ENCODE measurements at regions not wholly inside any gene's neighbourhood (a gene's known extent, or its start where the extent isn't known, plus 50 kb on each side); places are given as distances from the start of the nearest gene placed in this dataset.

- Mint-ChIP-seq H3K27me3 (ENCODE audit: unreplicated experiment) (no peaks in the 10 kb centered on the region), H3K4me1 (ENCODE audit: low read depth, unreplicated experiment) (no peaks in the 10 kb centered on the region), H3K9me3 (ENCODE audit: unreplicated experiment) (no peaks in the 10 kb centered on the region), H3K4me3 (ENCODE audit: unreplicated experiment) (no peak overlapping the region), H3K27ac (ENCODE audit: unreplicated experiment) (no peak overlapping the region), H3K36me3 (ENCODE audit: unreplicated experiment) (no peaks in the 10 kb centered on the region)
- TF ChIP-seq, protein P1, sequence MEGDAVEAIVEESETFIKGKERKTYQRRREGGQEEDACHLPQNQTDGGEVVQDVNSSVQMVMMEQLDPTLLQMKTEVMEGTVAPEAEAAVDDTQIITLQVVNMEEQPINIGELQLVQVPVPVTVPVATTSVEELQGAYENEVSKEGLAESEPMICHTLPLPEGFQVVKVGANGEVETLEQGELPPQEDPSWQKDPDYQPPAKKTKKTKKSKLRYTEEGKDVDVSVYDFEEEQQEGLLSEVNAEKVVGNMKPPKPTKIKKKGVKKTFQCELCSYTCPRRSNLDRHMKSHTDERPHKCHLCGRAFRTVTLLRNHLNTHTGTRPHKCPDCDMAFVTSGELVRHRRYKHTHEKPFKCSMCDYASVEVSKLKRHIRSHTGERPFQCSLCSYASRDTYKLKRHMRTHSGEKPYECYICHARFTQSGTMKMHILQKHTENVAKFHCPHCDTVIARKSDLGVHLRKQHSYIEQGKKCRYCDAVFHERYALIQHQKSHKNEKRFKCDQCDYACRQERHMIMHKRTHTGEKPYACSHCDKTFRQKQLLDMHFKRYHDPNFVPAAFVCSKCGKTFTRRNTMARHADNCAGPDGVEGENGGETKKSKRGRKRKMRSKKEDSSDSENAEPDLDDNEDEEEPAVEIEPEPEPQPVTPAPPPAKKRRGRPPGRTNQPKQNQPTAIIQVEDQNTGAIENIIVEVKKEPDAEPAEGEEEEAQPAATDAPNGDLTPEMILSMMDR (IDR thresholded peaks at IDR 0.05; ENCODE audit: partially characterized antibody, unreplicated experiment): no peak
- DNase-seq: no peak
Observed at GRCh38 chr12:27388650-27389049, 56.0 kb downstream of the BMAL2 start.

- Mint-ChIP-seq H3K9me3 (ENCODE audit: unreplicated experiment) (peaks cover 2% of the 10 kb centered on the region), H3K36me3 (ENCODE audit: unreplicated experiment) (no peaks in the 10 kb centered on the region), H3K4me3 (ENCODE audit: unreplicated experiment) (no peak overlapping the region), H3K27me3 (ENCODE audit: unreplicated experiment) (no peaks in the 10 kb centered on the region), H3K27ac (ENCODE audit: unreplicated experiment) (no peak overlapping the region), H3K4me1 (ENCODE audit: low read depth, unreplicated experiment) (peaks cover 4% of the 10 kb centered on the region)
- TF ChIP-seq, protein P1 (IDR thresholded peaks at IDR 0.05; ENCODE audit: partially characterized antibody, unreplicated experiment): no peak
- no peak for DNase-seq
Observed at GRCh38 chr12:27394676-27395075, 51.9 kb upstream of the SMCO2 start.

DNA sequence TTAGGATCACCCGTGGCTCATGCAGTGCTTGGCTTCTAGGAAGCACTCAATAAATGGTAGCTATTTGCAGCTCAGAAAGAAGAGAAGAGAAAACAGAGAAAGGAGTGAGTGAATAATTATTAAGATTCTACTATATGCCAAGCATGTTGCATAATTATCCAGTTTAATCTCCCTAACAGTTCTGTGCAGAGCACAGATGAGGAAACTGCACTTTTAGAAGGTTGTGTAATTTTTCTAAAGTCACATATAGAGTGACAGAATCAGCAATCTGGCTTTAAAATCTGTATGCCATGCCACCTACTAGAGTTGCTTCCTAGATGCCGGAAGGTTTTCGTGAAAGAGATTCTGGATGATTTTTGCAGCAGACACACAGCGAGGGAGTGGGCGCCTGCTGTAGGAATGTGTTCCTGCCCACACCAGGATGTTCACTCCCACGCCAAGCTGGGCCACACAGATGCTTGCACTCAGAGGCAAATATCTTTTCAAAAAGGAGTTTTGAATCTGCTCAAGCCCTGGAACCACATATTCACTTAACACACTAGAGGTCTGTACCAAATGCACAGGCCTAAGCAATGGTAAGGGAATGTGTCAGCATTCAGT lies 50.2 kb upstream of the SMCO2 start:
- H3K36me3 Mint-ChIP-seq (ENCODE audit: unreplicated experiment): no peaks in the 10 kb centered on the region
- no peak overlapping the region for H3K27ac Mint-ChIP-seq (ENCODE audit: unreplicated experiment)
- no peak overlapping the region for H3K4me3 Mint-ChIP-seq (ENCODE audit: unreplicated experiment)
- DNase-seq: no peak
- H3K27me3 Mint-ChIP-seq (ENCODE audit: unreplicated experiment): no peaks in the 10 kb centered on the region
- H3K4me1 Mint-ChIP-seq (ENCODE audit: low read depth, unreplicated experiment): peaks cover 4% of the 10 kb centered on the region
- TF ChIP-seq, protein P1 (IDR thresholded peaks at IDR 0.05; ENCODE audit: partially characterized antibody, unreplicated experiment): no peak
- H3K9me3 Mint-ChIP-seq (ENCODE audit: unreplicated experiment): peaks cover 2% of the 10 kb centered on the region

Data from glutamatergic neuron (in vitro differentiated cells).